ENCODE measurements at regions not wholly inside any gene's neighbourhood (a gene's known extent, or its start where the extent isn't known, plus 50 kb on each side); places are given as distances from the start of the nearest gene placed in this dataset.
"Not testable (repeated sequence)": the region's sequence is repeated elsewhere in the genome, so short reads cannot be mapped to it uniquely, and the experiment has no call there.

DNA sequence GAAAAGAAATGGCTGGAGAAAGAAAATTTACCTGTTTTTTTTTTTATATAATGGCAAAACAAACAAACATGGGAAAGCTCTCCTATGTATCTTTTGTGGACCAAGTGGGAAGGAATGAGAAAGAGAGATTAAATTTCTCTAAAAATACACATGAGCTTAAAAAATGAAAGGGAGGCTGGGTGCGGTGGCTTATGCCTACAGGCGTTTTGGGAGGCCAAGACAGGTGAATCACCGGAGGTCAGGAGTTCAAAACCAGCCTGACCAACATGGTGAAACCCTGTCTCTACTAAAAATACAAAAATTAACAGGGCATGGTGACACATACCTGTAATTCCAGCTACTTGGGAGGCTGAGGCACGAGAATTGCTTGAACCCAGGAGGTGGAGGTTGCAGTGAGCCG is 388.0 kb downstream of the TFAP2B start:
- TF ChIP-seq EZH2 (IDR thresholded peaks at IDR 0.05; ENCODE audit: low read depth, unreplicated experiment); POLR2AphosphoS5 (IDR thresholded peaks at IDR 0.05; ENCODE audit: low read depth); JUNB (IDR thresholded peaks at IDR 0.05; ENCODE audit: unreplicated experiment); EZH2phosphoT487 (IDR thresholded peaks at IDR 0.05; ENCODE audit: unreplicated experiment): not testable (repeated sequence)
- TF ChIP-seq, protein P1, sequence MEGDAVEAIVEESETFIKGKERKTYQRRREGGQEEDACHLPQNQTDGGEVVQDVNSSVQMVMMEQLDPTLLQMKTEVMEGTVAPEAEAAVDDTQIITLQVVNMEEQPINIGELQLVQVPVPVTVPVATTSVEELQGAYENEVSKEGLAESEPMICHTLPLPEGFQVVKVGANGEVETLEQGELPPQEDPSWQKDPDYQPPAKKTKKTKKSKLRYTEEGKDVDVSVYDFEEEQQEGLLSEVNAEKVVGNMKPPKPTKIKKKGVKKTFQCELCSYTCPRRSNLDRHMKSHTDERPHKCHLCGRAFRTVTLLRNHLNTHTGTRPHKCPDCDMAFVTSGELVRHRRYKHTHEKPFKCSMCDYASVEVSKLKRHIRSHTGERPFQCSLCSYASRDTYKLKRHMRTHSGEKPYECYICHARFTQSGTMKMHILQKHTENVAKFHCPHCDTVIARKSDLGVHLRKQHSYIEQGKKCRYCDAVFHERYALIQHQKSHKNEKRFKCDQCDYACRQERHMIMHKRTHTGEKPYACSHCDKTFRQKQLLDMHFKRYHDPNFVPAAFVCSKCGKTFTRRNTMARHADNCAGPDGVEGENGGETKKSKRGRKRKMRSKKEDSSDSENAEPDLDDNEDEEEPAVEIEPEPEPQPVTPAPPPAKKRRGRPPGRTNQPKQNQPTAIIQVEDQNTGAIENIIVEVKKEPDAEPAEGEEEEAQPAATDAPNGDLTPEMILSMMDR (conservative IDR thresholded peaks at IDR 0.05; ENCODE audit: low read depth in 2 of 2): not testable (repeated sequence)
- TF ChIP-seq, protein P2, sequence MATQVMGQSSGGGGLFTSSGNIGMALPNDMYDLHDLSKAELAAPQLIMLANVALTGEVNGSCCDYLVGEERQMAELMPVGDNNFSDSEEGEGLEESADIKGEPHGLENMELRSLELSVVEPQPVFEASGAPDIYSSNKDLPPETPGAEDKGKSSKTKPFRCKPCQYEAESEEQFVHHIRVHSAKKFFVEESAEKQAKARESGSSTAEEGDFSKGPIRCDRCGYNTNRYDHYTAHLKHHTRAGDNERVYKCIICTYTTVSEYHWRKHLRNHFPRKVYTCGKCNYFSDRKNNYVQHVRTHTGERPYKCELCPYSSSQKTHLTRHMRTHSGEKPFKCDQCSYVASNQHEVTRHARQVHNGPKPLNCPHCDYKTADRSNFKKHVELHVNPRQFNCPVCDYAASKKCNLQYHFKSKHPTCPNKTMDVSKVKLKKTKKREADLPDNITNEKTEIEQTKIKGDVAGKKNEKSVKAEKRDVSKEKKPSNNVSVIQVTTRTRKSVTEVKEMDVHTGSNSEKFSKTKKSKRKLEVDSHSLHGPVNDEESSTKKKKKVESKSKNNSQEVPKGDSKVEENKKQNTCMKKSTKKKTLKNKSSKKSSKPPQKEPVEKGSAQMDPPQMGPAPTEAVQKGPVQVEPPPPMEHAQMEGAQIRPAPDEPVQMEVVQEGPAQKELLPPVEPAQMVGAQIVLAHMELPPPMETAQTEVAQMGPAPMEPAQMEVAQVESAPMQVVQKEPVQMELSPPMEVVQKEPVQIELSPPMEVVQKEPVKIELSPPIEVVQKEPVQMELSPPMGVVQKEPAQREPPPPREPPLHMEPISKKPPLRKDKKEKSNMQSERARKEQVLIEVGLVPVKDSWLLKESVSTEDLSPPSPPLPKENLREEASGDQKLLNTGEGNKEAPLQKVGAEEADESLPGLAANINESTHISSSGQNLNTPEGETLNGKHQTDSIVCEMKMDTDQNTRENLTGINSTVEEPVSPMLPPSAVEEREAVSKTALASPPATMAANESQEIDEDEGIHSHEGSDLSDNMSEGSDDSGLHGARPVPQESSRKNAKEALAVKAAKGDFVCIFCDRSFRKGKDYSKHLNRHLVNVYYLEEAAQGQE (IDR thresholded peaks at IDR 0.05; ENCODE audit: unreplicated experiment): not testable (repeated sequence)
